HG02938 (cell line): ENCODE measurements at regions not wholly inside any gene's neighbourhood (a gene's known extent, or its start where the extent isn't known, plus 50 kb on each side); places are given as distances from the start of the nearest gene placed in this dataset.

ENCODE experiments used
- ATAC-seq: cut with Tn5 transposase; IDR thresholded peaks from one replicate; pipeline ENCODE4 v1.9.1; 2021; ENCODE audit warnings: mild to moderate bottlenecking, moderate library complexity; ENCODE audit not compliant: unreplicated experiment

DNA sequence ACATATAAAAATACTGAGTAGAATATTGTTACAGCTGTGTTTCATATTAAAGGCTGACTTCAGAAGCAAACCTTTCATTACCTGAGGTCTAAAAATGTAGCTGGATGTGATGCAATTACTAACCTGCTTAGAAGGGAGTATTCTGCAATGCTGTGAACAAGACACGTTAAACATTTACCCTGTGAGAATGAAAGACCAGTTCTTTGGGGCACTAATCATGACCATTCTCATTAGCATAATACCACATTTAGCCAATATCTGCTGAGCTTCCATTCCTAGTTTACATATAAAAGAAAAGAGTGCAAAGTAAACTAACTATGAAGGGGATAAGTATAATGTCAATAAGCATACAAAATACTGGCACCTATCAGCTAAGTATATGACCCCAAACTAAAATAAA is 784.0 kb upstream of the KLHL29 start:
- no peak for ATAC-seq

DNA sequence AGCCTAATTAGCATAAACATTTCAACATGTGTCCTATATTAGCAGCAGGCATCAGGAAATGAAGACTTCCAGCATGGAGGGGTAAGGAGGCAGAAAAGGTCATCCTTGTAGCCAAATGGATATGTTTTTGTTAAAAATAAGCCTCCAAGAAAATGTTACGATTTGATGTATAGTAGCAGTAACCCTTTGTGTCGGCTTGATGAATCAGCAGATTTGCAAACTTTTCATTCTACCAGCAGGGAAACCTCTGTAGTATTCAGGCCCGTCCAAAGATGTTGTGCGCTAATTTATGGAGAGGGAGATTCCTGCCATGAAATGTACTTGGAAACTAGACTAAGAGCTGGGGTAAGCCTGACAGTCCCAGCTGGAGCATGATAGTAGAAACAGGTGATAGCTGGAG is 780.8 kb upstream of the KLHL29 start:
- ATAC-seq = no peak

DNA sequence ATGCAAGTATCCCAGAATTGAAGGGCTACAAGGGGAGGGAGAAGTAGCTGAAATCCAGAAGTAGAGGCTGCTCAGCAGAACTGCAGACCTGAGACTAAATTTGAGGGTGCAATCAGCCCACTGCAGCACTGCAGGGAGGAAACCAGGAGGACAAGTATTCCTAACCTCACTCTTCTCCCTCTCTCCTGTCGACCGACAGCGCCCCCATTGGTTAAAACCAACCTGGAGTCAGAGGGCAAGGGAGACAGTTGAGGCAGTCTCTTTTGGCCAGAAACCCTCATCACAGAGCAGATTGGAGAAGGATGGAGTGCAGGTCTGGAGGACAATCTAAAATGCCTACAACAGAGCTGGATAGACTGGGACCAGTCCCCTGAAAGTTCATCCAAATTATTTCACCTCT is 768.9 kb upstream of the KLHL29 start:
- no peak for ATAC-seq

DNA sequence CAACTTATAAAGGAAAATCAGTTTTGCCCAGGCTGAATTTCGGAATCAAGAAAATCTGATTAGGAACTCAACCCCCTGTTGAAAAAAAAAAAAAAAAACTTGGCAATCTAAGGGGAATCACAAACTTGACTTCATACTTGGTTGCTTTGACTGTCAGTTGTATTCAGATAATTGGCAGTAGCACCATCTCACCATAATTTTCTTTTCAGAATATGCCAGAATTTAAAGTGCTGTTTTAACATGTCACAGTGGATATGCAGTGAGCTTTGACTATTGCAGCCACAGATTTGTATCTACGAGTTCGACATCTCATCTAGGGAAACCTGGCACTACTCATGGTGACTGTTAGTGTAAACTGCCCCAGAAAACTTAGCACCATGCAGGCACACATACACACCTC is 761.4 kb upstream of the KLHL29 start:
- ATAC-seq = no peak

DNA sequence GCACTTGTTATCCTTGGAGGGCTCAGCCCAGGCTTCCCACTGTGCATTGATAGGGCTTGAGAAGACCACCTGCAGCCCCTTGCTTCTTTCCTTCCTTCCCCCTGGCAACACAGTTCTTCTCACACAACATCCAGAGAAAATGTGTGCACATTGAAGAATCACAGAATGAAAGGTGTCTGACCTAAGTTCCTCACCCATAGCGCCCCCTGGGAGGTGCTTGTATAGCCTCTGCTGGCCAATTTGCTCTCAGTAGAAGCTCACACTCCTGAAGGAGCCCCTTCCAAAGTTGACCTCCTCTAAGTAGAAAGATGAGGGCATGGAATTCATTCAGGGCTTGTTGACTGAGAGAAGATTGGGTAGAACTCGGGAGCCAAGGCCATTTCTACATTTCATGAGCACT is 758.4 kb upstream of the KLHL29 start:
- no peak for ATAC-seq

DNA sequence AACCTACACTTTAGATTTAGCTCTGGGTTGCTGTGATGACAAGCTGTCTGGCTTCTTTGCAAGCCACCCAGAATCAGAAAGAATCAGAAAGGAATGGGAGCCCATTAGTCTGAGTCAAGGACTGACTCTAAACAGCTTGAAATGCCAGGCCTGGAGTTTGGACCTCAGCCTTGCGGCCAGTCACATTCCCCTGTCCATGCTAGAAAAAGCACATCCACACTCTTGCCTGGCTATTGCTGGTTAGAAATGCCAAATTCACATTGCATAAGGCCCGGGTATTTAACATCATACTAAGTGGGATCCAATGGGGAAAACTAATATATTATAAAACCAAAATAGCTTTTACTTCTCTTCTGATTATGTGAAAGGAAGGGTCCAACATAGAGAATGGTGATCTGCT is 756.8 kb upstream of the KLHL29 start:
- no peak for ATAC-seq

DNA sequence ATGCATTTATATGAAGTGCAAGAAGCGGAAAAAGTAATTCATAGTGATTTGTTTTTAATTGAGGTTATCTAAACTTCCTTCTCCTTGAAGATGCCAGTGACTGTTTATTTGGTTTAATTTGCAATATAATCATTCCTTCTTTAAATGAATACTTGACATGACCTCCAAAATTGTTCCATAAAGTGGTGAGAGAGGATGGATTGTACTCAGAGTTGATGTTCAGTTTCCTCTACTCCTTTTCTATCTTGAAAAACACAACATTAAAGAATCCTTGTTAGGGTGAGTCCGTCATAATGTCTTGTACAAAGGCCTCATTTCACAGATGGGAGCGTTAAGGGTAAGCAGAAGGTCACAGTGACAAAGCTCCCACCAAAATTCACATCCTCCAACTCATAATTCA is 756.1 kb upstream of the KLHL29 start:
- no peak for ATAC-seq

DNA sequence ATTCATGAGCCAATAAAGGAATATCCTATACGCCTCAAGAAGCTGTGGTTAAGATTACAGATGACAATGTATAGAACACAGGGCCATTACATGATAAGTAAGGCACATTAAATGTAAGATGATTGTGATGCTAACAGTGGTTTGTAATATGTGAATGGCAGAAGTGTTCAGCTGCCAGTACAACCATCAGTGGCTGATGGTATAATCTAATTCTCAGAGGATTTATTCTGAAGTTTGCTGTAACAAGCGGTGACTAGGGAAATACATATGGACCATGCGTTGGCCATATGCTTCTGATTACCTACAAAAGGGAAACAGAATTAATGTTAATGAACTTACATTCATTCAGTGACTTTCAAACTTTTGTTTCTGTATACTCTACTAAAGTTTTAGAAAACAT is 750.8 kb upstream of the KLHL29 start:
- no peak for ATAC-seq

DNA sequence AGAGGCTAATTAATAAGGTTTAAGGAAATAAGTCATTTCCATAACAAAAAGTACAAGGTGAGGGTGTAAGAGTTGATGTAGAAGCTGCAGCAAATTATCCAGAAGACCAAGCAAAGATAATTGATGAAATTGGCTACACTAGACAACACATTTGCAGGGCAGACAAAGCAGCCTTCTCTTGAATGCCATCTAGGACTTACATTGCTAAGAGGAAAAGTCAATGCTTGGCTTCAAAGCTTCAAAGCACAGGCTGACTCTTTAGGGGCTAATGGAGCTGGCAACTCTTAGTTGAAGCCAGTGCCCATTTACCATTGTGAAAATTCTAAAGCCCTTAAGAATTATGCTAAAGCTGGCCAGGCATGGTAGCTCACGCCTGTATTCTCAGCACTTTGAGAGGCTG is 728.6 kb upstream of the KLHL29 start:
- no peak for ATAC-seq

DNA sequence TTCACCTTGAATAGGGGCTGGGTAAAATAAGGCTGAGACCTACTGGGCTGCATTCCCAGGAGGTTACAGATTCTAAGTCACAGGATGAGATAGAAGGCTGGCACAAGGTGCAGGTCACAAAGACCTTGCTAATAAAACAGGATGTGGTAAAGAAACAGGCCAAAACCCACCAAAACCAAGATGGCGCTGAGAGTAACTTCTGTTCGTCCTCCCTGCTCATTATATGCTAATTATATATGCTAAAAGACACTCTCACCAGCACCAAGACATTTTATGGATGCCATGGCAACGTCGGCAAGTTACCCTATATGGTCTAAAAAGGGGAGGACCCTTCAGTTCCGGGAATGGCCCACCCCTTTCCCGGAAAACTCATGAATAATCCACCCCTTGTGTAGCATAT is 711.5 kb upstream of the KLHL29 start:
- no peak for ATAC-seq

DNA sequence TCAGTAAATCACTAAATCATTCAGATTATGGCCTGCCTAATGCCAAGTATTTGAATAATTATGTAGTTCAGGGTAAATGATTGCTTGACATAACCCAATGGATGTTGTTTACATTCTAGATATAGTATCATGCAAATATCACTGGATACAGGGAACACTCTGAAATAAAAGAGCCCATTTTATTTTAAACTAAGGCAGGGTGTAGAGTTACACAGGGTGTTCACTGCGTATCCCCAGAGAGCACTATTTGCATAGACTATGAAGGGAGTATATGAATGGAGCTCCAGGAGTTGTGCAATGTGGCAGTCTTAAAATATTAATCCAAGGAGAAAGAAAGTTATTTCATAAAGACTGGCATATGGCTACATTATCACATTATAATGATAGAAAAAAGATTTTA is 701.1 kb upstream of the KLHL29 start:
- no peak for ATAC-seq

DNA sequence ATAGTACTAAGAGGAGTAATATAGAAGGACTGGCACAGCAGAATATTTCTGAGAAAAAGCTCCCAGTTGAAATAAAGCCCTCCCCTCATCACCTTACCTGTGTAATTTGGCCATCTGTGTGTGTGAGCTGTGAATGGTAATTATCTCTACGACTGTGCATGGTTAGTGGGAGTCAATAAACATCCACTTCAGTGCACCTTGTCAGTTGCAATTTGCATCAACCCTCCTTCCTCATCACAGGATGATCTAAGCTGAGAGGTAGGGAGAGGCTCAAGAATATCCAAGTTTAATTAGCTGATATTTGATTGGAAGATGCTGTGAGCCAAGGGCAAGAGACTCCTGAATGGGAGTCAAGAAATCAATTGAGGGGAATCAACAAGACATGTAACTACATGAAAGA is 694.9 kb upstream of the KLHL29 start:
- ATAC-seq = no peak

DNA sequence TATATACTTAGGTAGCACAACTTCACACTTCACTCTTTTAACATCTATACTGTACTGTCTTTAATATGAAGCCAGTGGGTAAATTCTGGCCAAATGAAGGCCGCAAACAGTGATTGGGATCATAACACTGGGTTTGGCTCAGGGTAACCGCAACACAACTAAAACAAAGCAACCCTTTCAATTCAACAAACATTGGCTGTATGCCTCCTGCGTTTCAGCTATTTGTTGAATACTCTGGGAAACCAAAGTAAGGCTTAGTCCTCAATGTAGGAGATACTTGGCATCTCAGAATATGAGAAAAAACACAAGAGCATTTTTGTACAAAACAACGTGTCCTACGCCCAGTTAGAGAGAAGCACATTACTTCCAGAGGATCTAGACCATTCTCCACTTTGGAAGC is 693.3 kb upstream of the KLHL29 start:
- no peak for ATAC-seq

DNA sequence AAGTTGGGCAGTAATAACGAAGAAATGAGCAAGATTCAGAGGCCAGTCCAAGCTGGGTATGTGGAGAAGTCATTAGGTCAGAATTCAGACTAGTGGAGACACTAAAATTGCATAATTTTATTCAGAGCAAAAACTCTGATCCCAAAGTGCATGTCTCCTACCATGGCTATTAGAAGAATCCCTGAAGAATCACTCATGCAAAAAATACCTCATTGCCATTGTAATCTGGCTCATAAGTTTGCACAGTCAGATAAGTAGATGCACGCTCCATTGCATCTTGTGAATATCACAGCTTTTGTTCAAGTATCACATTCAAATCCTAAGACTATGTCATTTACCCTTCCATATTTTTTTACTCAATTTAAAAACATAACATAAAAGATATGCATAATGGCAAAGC is 692.2 kb upstream of the KLHL29 start:
- ATAC-seq = no peak

DNA sequence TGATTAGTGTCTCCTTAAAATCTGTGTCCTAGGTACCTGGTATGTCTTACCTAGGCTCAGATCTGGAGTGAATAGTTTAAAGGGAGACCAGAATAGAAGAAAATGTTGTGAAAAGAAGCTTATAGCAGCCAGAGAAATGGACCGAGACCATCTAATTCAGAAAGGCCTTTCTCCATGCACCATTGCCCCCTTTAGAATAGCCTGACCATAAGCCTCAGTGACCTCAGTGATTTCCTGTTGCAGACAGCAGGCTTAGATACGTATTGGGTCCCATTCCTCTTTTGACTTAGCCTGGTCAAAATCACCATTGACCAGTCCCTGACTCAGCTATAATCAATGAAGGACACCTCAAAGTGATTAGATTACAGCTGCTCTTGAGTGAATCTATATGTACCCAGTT is 690.7 kb upstream of the KLHL29 start:
- no peak for ATAC-seq

DNA sequence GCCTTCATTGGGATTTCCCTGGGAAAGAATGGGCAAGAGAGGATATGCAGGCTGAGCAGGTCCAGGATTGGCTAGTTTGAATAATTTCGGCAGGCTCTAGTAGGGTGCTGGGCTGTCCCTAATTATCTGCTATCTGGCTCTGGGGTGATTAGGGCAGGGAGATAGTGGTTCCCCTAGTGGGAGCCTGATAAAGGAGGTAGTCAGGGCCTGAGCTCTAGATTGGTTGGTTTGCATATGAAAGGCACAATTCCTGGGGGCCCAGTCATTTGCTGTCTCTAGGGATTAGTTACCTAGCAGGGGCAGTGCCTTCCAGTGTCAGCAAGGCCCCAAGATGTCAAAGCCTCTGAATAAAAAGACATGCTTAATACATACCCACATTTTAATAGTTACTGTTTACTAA is 690.1 kb upstream of the KLHL29 start:
- ATAC-seq = no peak

DNA sequence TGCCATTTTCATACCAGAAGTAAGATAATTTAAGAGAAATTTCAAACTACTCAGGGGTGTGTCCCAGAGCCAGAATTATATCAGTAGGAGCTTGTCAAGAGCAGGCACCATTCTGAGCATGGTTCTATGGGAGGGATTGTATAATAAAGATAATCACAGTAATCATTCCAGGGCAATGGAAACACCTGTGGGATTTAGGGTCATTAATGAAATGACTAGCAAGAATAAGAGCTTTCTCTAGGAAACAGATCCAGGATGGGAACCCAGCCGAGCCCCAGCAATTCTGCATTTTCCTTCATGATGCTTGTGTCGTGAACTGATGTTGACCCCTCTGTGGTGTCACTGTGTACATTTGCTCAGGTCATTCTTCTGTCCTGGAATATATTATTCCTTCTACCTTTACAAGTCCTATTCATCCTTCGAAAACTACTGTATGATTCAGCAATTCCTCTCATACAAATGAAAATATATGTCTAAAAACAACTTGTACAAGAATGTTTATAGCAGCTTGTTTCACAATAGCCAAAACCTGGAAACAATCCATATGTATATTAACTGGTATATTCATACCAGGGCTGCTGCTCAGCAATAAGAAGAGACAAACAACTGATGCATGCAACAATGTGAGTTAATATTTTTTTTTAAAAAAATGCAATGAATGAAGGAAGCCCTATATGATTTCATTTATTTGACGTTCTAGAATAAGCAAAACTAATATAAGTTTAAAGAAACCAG is 687.8 kb upstream of the KLHL29 start:
- ATAC-seq = no peak

DNA sequence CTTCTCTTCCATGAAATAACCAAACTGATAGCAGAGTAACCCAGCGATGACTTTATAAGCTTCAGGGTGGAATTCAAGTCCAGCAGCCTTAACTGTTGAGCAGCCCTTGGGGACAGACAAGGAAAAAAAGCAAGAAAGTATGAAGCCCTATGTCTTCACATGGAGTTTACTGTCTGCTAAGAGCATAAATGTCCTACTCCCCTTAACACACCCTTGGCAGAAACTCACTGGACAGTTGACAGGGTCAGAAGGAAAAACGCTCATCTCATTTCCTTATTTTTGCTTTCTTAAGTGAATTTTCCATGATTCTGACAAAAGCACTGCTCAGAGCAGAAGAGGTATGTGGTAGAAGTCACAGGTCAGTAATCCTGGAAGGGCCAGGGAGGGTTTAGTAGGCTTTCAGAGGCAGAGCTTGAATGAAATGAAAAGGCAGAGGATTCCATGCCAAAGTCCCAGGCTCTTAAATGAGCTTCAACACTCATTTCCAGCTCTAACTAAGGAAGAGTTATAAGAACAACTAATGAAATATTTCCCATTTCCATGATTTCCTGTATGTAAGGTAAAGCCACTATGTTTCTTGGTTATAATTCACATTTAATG is 683.3 kb upstream of the KLHL29 start:
- ATAC-seq = no peak

DNA sequence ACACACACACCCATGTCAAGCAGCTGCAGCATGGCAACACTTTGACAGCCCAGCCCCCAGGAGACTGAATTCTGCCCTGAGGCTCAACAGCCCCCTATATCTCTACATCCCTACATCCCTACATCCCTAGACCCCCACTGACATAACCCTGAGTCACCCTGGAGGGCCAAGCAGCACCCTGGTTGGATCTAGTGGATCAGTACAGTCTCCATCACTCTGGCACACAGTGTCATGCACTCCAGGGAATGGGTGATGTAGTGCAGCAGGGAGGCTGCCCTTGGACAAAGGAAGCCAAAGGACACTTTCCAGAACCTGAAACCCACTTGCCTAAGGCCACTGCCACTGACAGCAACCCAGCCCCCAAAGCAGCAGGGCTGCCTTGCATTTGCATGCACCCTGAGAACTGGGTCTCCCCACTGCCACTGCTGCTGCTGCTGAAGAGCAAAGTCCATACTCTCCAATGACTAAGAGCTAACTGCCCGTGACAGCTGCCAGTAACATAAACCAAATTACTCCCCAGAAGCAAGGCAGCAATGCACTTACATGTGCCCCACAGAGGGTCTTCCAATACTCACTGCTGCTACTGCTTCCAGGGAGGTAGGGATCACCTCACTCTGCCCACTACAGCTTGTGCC is 681.6 kb upstream of the KLHL29 start:
- ATAC-seq = no peak

DNA sequence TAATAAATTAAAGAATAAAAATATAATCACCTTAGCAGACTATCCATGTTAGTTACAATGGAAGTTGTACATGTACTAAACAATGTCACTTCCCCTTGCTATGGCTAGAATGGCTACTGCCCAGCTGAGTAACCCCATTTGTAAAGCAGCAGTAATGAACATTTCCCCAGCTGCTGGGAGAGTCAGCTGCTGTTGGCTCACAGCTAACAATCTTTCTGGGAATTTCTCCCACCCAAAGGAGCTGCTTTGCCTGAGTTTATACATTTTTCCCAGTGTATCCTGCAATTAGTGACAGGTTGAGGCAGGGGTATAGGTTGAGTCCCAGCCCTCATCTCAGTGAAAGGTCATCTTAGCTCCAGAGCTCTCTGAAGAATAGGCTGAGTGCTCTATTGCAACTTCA is 665.6 kb upstream of the KLHL29 start:
- no peak for ATAC-seq

DNA sequence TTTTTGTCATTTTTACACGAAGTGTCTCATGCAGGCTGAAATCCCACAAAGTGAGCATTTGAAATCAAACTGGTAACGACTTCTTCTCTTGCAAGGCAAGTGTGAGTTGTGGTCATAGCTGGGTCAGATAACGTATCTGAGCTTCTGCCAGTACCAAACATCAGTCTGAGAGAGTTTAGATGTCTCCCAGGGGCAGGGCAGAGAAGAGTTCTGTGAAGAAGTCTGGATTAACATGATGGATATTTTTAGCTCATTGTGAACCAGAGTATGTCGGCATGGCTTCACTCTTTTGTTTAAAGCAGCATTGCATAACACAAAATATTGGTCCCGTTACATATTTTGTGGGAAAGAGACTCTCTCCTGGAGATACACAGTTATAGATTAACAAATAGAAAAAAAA is 655.5 kb upstream of the KLHL29 start:
- ATAC-seq = no peak

DNA sequence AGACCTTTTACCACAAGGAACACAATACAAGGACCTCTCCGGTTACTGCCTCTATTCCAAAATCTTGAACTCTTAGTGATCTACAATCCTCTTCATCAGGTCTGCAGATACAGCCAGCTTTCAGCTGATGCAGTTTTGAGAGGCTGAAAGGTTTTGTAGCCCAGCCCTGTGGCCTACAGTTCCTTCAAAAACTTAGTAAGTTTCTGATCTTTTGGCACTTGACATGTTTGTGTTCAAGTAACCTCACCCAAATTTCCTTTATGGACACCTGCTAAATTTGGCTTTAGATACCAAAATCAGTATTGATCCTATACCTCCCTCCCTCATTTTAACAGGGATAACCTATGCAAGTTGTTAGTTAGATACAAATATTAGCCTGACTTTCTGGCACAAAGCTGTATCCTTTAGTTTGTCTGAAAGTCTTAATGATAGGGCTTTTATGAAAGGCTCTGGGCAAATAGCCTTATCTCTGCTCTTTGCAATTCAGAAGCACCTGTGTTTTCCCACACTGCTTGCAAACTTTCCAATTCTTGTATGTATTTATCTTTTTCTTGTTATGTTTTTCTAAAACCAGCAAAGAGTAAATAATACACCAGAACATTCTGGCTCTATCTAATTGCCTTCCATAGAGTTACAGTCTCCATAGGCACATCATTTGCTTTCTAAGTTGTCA is 650.5 kb upstream of the KLHL29 start:
- no peak for ATAC-seq
